SJSA1 (cell line): ENCODE measurements at regions not wholly inside any gene's neighbourhood (a gene's known extent, or its start where the extent isn't known, plus 50 kb on each side); places are given as distances from the start of the nearest gene placed in this dataset.

ENCODE experiments used
- DNase-seq, 2 experiments: peaks; one replicate each; pipeline ENCODE4 v3.0.0-alpha.2; 2015 to 2020; ENCODE audit warnings: low spot score in 2 of 2, low read depth in 1 of 2
- H3K27ac ChIP-seq: fragments of 250-450 bp; sonication (Bioruptor Pico); 2 replicates; pipeline ENCODE4 v1.5.1; 2020; ENCODE audit warnings: mild to moderate bottlenecking, moderate library complexity
- H3K27me3 ChIP-seq: fragments of 250-450 bp; sonication (Bioruptor Pico); replicated peaks from 2 replicates; pipeline ENCODE4 v1.5.1; 2020; ENCODE audit warnings: mild to moderate bottlenecking, moderate library complexity
- H3K36me3 ChIP-seq: fragments of 250-450 bp; sonication (Bioruptor Pico); 2 replicates; pipeline ENCODE4 v1.5.1; 2020; ENCODE audit warnings: mild to moderate bottlenecking
- H3K4me1 ChIP-seq: fragments of 250-450 bp; sonication (Bioruptor Pico); replicated peaks from 2 replicates; pipeline ENCODE4 v1.6.1; 2021; ENCODE audit warnings: mild to moderate bottlenecking
- H3K4me3 ChIP-seq: fragments of 250-450 bp; sonication (Bioruptor Pico); 2 replicates; pipeline ENCODE4 v1.5.1; 2020; ENCODE audit warnings: mild to moderate bottlenecking
- H3K9me3 ChIP-seq: fragments of 250-450 bp; sonication (Bioruptor Pico); replicated peaks from 2 replicates; pipeline ENCODE4 v1.5.1; 2020; ENCODE audit warnings: mild to moderate bottlenecking

GRCh38 chr3:69554576-69554975, 168.7 kb upstream of the FRMD4B start:
- Histone ChIP-seq H3K9me3 (no peaks in the 10 kb centered on the region), H3K27ac (no peak overlapping the region)

GRCh38 chr3:69553888-69554287, 168.0 kb upstream of the FRMD4B start:
- Histone ChIP-seq H3K27ac (no peak overlapping the region), H3K9me3 (no peaks in the 10 kb centered on the region), H3K4me1 (no peaks in the 10 kb centered on the region), H3K36me3 (no peaks in the 10 kb centered on the region), H3K27me3 (no peaks in the 10 kb centered on the region), H3K4me3 (no peak overlapping the region)
- no peak for DNase-seq

More at GRCh38 chr3:69554576-69554975, 168.7 kb upstream of the FRMD4B start:
- no peak for DNase-seq
- H3K4me1 ChIP-seq, result no peaks in the 10 kb centered on the region
- no peak overlapping the region for H3K4me3 ChIP-seq
- H3K36me3 ChIP-seq, result no peaks in the 10 kb centered on the region
- no peaks in the 10 kb centered on the region for H3K27me3 ChIP-seq

- H3K4me1 ChIP-seq, result no peaks in the 10 kb centered on the region
- no peaks in the 10 kb centered on the region for H3K36me3 ChIP-seq
- H3K27me3 ChIP-seq, result peaks cover 12% of the 10 kb centered on the region; the same call in 1 of the 2 replicates
- H3K9me3 ChIP-seq, result no peaks in the 10 kb centered on the region
- no peak for DNase-seq
- H3K4me3 ChIP-seq, result no peak overlapping the region
- no peak overlapping the region for H3K27ac ChIP-seq
Observed at GRCh38 chr3:69547461-69547880, 161.6 kb upstream of the FRMD4B start.

GRCh38 chr3:69542805-69543429, 157.0 kb upstream of the FRMD4B start:
- no peak for DNase-seq
- Histone ChIP-seq H3K4me3 (peak overlapping the region; percentile 30), H3K4me1 (no peaks in the 10 kb centered on the region), H3K36me3 (no peaks in the 10 kb centered on the region), H3K9me3 (no peaks in the 10 kb centered on the region), H3K27ac (no peak overlapping the region), H3K27me3 (peaks cover 30% of the 10 kb centered on the region)

- no peaks in the 10 kb centered on the region for H3K9me3 ChIP-seq
- no peak overlapping the region for H3K27ac ChIP-seq
- peaks cover 30% of the 10 kb centered on the region for H3K27me3 ChIP-seq
- peak overlapping the region; percentile 30 for H3K4me3 ChIP-seq
- no peaks in the 10 kb centered on the region for H3K36me3 ChIP-seq
- DNase-seq, result peak in 1 of 2 experiments; percentile 32
- H3K4me1 ChIP-seq, result no peaks in the 10 kb centered on the region
Observed at GRCh38 chr3:69542089-69542804, 156.4 kb upstream of the FRMD4B start.

- H3K9me3 ChIP-seq, result no peaks in the 10 kb centered on the region
- peak in 1 of 2 experiments; percentile 31 for DNase-seq
- no peaks in the 10 kb centered on the region for H3K4me1 ChIP-seq
- no peaks in the 10 kb centered on the region for H3K36me3 ChIP-seq
- peaks cover 30% of the 10 kb centered on the region for H3K27me3 ChIP-seq
- no peak overlapping the region for H3K27ac ChIP-seq
- peak overlapping the region; percentile 30 for H3K4me3 ChIP-seq
Observed at GRCh38 chr3:69541711-69542088, 155.8 kb upstream of the FRMD4B start.

- no peaks in the 10 kb centered on the region for H3K36me3 ChIP-seq
- H3K27ac ChIP-seq, result no peak overlapping the region
- no peaks in the 10 kb centered on the region for H3K4me1 ChIP-seq
- no peaks in the 10 kb centered on the region for H3K9me3 ChIP-seq
- peaks cover 30% of the 10 kb centered on the region for H3K27me3 ChIP-seq
- DNase-seq, result peak; percentile 23 to 46
- H3K4me3 ChIP-seq, result no peak overlapping the region
Observed at GRCh38 chr3:69540706-69541581, 155.1 kb upstream of the FRMD4B start.

- H3K9me3 ChIP-seq, result no peaks in the 10 kb centered on the region
- no peaks in the 10 kb centered on the region for H3K4me1 ChIP-seq
- H3K4me3 ChIP-seq, result no peak overlapping the region
- H3K27me3 ChIP-seq, result peaks cover 30% of the 10 kb centered on the region
- DNase-seq, result no peak
- no peaks in the 10 kb centered on the region for H3K36me3 ChIP-seq
- no peak overlapping the region for H3K27ac ChIP-seq
Observed at GRCh38 chr3:69539134-69539533, 153.2 kb upstream of the FRMD4B start.

GRCh38 chr3:69538281-69538680, 152.4 kb upstream of the FRMD4B start:
- peaks cover 23% of the 10 kb centered on the region for H3K27me3 ChIP-seq
- H3K36me3 ChIP-seq, result no peaks in the 10 kb centered on the region
- H3K4me1 ChIP-seq, result no peaks in the 10 kb centered on the region
- H3K4me3 ChIP-seq, result no peak overlapping the region
- no peak overlapping the region for H3K27ac ChIP-seq
- no peaks in the 10 kb centered on the region for H3K9me3 ChIP-seq
- DNase-seq, result no peak

GRCh38 chr3:69536306-69537020, 150.6 kb upstream of the FRMD4B start:
- Histone ChIP-seq H3K27ac (no peak overlapping the region), H3K4me1 (no peaks in the 10 kb centered on the region), H3K4me3 (no peak overlapping the region), H3K9me3 (no peaks in the 10 kb centered on the region), H3K36me3 (no peaks in the 10 kb centered on the region), H3K27me3 (peaks cover 7% of the 10 kb centered on the region; the same call in 1 of the 2 replicates)
- DNase-seq, result no peak

- Histone ChIP-seq H3K36me3 (no peaks in the 10 kb centered on the region), H3K9me3 (no peaks in the 10 kb centered on the region), H3K4me3 (no peak overlapping the region), H3K27ac (no peak overlapping the region), H3K4me1 (no peaks in the 10 kb centered on the region), H3K27me3 (peaks cover 5% of the 10 kb centered on the region; the same call in 1 of the 2 replicates)
- DNase-seq, result no peak
Observed at GRCh38 chr3:69535613-69536012, 149.7 kb upstream of the FRMD4B start.

- no peak for DNase-seq
- Histone ChIP-seq H3K9me3 (no peaks in the 10 kb centered on the region), H3K4me1 (no peaks in the 10 kb centered on the region), H3K27me3 (no peaks in the 10 kb centered on the region), H3K4me3 (no peak overlapping the region), H3K27ac (no peak overlapping the region), H3K36me3 (no peaks in the 10 kb centered on the region)
Observed at GRCh38 chr3:69532547-69533224, 146.8 kb upstream of the FRMD4B start.
